NCI-H1930 (cell line): ENCODE measurements at regions not wholly inside any gene's neighbourhood (a gene's known extent, or its start where the extent isn't known, plus 50 kb on each side); places are given as distances from the start of the nearest gene placed in this dataset.
"Not testable (repeated sequence)": the region's sequence is repeated elsewhere in the genome, so short reads cannot be mapped to it uniquely, and the experiment has no call there.

ENCODE experiments used
- DNase-seq, 2 experiments: peaks; one replicate each; lab custom pipeline; 2025; lab: John Stamatoyannopoulos, UW

DNA sequence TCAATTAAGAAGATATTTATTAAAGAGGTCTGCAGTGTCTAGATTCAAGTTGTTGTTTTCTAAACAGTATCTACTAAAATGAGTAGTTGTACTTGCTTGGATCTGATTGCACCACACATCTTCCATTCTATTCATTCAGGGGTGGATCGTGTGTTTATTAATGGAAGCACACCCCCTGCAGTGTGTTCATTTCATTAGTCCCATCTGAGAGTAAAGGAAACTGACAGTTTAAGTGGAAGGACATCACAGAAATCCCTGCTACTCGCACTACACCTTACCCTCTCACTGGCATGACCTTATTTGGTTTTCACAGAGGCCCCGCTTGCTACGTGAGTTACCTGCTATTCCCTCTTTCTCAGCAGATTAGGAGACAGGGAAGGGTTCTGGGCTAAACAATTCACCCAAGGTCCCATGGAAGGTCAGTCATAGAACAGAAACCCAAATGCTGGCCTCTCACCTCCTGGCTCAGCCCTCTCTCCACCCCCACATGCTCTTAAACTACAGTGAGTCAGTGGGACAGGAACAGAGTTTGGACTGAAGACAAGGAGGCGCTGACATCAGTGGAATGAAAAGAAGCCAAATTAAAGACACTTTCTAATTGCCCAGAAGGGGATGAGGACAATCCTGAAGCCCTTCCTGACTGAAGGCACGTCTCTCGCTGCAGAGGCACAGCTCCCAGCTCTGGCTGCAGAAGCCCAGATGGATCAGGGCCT lies 369.2 kb upstream of the NRP1 start:
- DNase-seq: no peak

DNA sequence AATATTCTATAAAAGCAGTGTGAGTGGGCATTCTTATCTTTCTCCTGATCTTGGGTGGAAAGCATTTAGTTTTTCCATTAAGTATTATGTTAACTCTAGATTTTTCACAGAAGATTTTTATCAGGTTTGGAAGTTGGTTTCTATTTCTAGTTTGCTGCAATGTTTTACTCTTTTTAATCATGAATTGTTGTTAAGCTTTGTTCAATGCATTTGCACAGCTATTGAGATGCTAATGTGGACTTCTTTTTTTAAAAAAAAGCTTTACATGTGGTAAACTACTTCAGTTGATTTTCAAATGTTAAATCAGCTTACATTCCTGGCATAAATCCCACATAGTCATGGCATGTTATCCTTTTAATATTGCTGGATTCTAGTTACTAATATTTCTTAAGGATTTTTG lies 363.6 kb upstream of the NRP1 start:
- DNase-seq: no peak

DNA sequence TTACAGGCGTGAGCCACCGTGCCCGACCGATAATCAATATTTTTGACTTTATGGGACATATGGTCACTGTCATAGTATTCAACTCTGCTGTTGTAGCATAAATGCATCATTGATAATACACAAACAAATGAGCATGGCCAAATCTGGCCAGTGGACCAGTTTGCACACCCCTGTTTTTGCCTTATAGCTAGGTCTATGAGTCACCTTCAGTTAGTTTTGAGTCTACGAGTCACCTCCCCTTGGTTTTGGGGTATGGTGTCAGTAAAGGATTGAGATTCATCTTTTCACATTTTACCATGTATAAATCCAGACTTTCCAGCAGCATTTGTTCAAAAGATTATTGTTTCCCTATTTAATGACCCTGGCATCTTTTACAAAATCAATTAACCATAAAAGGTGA lies 362.5 kb upstream of the NRP1 start:
- no peak for DNase-seq

DNA sequence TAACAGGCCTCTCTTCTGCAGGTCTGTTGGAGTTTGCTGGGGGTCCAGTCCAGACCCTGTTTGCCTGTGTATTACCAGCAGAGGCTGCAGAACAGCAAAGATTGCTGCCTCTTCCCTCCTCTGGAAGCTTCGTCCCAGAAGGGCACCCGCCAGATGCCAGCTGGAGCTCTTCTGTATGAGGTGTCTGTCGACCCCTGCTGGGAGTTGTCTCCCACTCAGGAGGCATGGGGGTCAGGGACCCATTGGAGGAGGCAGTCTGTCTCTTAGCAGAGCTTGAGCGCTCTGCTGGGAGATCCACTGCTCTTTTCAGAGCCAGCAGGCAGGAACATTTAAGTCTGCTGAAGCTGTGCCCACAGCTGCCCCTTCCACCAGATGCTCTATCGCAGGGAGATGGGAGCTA lies 361.1 kb upstream of the NRP1 start:
- DNase-seq: no peak

DNA sequence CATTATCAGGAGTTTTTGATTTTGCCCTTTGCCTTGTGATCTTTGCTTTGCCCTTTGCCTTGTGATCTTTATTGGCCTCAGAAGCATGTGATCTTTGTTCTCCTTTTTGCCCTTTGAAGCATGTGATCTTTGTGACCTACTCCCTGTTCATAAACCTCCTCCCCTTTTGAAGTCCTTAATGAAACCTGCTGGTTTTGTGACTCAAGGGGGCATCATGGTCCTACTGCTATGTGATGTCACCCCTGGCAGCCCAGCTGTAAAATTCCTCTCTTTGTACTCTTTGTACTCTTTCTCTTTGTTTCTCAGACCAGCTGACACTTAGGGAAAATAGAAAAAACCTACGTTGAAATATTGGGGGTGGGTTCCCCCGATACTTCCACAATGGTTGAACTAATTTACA lies 356.1 kb upstream of the NRP1 start:
- DNase-seq: not testable (repeated sequence)

DNA sequence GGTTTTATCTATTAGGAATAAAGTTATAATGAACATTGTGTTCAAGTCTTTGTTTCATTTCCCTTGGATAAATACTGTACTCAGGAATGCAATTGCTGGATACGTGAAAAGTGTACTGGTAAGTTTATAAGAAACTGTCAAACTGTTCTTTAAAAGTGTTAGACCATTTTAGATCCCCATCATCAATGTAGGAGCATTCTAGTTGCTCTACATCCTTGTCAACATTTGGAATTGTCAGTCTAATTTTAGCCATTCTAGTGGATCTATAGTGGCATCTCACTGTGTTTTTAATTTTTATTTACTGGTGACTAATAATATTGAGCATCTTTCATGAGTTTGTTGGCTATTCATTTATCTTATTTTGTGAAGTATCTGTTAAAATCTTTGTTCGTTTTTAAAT lies 354.0 kb upstream of the NRP1 start:
- DNase-seq: no peak

DNA sequence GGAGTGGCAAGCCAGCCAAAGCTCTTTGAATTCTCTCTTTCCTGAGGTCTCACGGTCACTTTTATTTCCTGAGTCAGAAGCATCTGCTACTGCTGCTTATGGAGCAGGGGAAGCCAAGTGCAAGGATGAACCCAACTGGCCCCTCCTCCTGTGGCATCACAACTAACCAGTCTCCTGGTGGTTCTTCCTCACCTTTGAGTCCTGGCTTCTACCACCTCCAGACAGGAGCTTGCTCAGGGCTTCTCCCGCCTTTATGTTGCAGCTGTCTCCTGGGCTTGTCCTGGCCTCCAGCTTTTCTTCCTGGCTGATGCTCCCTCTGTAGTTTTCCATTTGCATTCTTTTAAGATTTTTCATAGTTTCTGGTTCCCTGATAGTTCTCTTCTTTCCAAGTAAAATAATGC lies 349.7 kb upstream of the NRP1 start:
- DNase-seq: no peak

DNA sequence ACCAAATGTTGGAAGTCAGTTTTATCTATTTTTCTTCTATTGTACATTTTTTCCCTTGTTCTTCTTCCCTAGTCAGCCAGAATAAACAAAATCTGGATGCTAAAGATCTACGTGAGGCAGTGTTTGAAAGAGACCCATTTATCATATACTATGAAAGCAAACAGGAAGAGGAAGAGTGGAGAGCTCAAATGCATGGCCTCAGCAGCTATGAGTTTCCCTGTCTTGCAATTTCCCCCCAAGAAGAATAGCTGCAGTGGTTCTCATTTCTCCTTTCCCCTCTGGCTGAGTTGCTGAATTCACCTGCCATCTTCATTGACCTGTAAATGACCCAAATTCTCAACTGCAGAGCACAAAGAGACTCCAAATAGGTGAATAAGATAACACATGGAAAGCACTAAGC lies 347.1 kb upstream of the NRP1 start:
- DNase-seq: no peak

DNA sequence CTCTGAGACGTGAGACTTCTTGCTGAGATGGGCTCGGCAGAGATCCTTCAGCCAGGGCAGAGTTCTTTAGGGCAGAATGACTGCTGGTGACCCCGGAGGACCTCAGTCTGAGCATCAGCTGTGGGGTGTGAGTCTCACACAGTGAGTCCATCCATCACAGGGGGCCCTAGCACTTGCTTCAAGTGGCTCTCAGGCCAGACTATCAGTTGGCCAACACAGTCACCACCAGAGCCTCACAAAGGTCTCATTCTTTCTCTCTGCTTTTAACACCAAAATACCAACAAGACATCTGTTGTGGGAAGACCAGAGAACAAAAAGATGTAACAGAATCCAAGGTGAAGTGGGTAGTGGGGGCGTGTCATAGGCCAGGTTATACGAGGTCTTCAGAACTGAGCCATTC lies 345.6 kb upstream of the NRP1 start:
- DNase-seq: no peak

DNA sequence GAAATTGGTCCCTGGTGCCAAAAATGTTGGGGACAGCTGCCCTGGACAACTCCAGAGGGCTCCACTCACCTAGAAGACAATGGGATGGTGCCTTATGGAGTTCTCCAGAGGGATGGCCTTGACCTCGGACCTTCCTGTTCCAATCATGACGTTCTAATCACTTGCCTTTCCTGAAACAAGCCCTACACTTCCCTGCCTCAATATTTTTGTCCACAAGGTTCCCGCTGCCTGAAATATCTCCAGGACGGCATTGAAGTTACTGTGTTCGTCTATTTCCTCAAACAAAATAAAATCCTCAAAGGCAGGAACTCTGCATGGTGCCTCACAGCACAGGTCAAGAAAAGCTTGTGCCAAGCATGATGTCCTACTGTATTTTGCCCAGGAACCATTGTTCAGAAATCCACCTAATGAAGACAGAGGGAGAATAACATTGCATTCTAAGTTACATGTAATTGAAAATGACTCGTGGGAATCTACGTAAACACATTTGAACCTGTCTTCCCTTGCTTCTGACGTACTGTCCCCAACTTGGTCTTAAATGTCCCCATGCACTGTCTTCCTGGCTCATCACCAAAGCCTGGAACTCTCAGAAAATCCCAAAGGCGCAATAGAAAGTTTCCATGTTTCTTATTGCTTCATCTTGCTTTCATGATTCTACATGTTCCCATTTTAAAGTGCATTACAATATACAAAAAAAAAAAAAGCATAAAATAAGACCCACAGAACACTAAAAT lies 342.3 kb upstream of the NRP1 start:
- no peak for DNase-seq

DNA sequence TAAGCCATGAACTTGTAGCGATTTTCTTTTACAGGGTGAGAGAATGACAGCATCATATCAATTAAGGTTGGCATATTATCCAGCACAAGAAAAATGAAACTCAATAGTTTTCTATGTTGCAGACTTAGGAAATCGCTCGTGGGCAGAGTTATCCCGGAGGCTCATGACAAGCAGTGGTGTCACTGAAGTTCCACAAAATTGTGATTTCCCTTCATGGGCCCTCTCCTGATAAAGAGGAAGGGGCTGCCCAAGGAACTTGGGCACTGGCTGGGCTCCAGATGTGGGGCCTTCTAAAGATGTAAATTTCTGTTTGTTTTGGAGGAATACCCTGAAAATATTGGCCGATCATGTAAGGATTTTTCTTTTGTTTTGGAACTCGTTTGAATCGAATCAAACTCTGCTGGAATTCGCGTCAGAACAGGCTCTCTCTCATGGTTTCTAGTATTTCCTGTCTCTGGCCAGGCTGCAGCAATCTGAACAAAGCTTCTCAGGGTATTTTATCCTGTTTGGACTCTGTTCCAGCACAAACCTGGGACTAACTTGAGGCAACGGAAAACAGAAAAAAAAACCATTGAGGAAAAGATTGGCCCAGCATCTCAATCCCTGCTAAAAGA lies 340.6 kb upstream of the NRP1 start:
- no peak for DNase-seq

DNA sequence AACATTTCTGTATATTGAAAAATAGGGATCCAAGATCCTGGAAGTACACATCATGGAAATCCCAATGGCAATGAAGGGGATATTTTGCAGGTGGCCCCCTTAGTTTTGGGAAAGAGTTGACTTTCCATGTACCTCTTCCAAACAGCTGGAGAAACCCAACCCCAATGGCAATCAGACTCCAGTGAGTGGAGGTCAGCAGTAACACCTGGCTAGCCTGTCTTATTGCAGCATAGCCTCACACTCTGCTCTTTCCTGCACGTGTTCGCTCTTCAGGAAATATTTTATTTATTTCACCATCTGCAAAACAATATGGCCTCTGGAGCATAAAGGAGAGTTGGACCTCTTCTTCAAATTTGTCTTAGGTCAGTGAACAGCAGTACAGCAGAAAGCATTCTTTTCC lies 340.0 kb upstream of the NRP1 start:
- DNase-seq: no peak

DNA sequence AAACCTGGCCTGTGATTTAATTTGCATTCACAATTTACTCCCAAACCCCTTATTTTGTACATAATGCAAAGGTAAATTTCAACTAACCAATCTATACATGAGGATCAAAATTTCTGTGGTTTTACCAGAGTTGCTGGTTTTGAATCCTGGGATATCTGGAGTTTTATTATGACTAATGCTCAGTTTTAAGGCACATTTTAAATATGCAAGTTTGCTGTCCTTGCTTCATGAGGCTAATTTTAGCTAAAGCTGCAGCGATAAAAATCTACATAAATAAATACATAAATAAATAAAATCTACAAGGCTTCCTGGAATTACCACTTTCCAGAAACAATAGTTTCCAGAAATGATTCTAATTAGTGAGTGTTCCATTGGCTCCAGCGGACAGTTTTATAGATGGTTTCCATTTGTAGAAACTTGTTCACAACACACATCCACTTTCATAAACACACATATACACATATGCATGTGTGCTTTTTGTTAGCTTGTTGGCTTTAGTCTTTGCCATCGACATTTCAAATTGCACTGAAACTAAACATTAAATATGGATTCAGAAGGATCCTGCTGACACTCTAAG lies 339.5 kb upstream of the NRP1 start:
- DNase-seq: no peak

DNA sequence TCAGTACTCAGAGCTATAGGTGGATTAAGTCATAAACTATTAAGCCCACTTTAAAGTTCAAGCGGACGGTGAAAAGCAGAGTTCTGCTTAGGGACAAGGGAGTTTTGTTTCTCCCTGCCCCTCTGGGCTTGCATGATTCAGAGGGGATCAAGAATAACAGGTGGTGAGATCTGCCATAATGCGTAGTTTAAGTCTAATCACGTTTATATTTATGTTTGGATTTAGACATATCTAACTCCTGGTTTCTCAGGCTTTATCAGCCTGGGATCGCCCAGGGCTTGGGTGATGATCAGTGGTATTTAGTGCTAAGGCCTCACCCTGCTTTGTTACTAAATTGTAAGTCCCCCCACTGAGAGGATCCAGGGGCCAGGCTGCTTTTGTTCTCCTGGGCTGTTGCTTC lies 335.4 kb upstream of the NRP1 start:
- no peak for DNase-seq

DNA sequence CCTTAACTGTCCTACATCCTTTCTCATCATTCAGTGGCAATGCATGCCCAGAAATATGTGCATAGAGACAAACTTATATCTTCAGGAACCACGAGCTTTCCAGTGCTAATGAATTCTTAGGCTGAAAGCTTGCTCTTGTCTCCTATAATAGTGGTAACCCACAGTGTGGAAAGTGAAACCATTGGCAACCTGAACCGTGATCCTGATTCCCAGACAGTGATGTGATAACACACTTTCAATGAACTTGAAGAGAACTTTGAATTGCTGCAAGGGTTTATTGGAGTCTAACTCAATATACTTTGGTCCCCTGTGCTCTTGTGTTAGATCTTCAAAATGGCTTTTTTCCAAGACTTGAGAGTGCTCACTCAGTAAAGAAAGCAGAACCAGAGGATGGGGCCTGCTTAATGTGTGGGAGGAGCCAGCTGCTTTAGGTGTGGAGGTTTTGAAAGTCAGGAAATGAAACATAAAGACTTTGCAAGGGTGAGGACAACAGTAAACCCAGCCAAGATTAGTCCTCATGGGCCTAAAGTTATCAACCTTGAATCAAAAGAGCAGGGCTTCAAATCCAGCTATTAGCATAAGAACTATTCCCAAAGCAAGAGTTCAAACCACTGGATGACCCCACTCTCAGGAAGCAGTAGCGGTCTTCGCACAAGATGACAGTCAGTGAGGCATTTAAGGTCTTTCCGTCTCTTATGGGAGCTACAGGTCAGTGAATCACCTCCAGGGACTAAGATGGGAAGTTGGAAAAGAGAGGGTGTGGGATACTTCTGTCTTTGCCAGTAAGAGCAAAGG lies 332.4 kb upstream of the NRP1 start:
- no peak for DNase-seq

DNA sequence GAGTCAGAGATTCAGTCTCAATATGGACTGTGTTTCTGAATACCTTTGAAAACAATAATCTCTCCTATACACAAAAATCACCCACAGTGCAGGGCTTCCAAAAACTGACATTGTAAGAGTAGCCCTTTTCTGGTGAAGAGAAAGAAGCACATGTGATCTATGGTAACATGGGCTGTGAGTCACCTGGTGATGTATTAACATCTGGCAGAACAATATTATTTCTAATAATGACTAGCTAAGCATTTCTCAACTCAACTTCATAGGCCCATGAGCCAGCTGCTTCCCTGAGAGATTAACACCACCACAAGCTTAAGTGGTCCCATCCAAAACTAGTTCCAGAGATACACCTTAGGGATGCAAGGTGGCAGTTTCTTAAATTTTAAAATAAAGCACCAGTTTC lies 331.0 kb upstream of the NRP1 start:
- no peak for DNase-seq

DNA sequence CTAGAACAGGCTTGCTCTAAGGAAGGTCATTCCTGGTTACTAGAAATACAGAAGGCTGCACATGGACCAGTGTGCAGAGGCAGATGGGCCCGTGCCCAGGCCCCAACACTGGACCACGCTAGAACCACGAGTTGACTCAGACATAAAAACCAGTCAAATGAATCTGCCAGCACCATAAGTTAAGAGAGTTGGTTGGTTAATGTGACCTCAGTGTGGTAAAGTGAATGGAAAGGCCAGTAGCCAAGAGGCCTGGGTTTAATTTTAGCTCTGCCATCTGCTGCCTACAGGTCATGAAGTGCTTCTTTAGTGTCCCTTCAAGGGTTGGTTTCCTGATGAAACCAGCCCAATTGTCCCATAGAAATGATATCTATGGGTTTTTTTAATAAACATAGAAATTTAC lies 329.6 kb upstream of the NRP1 start:
- DNase-seq: no peak

DNA sequence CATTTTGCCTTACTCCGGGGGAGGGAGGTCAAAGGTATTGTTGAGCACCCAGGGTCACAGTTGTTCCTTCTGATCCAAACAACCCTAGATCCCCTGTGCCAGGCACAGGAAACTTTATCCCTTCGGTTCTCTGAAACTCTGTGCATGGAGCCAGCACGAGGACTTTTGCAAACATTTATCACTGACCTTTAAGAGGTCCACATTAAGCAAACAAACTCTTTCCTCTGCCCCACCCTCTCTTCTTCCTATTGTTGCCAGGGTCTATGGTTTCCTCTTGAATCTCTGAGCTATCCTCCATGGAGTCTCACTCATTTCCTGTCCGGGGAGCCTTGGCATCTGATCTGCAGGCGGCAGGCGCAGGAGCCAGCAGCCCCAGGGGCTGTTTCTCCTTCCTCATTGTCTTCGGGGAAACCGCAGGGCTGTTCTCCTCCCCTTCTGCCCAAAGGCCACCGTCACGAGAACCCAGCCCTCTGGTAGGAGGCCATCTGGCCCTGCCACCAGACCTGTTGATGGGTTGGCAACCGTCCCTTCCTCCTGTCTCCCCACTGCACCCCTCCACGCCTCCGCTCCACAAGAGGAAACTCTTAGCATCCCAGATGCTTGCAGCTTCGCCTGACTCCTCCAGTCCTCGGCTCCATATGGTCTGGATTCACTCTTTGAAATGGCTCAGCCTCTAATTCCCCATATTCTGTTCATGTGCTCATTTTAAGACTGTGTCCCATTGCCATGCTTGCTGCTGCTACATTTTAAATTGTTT lies 327.3 kb upstream of the NRP1 start:
- DNase-seq: no peak

DNA sequence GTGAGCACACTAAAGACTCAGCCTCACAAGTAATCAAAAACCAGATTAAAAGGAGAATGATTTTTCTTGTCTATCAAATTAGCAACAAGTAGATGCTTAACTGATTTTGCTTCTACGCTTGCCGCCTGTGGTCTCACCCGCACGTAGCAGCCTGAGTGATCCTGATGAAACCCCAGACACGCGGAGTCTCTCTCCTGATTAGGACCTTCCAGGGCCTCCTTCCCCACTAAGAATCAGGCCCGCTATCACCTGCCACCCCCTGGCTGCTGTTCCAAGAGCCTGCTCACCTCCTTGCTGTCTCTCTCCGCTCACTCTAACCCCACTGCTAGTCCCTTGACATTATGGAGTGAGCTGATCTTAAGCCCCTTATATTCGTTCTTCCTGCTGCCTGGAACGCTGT lies 325.9 kb upstream of the NRP1 start:
- DNase-seq: no peak

DNA sequence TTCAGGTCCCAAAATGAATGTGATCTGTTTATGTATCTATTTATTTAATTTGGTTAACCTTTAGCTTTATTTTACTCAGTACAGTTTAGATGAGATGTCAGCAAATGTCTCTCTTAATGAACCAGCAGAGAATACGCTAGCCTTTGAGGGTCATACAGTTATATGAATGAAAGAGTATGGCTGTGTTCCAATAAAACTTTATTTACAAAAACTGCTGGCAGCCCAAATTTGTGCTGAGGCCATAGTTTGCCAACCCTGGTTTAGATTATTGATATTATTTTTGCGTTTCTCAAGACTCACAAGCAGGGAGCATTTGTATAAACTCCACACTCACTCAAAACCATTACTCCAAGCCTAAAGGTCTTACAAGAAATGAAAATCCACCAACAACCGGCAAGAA lies 323.4 kb upstream of the NRP1 start:
- no peak for DNase-seq

DNA sequence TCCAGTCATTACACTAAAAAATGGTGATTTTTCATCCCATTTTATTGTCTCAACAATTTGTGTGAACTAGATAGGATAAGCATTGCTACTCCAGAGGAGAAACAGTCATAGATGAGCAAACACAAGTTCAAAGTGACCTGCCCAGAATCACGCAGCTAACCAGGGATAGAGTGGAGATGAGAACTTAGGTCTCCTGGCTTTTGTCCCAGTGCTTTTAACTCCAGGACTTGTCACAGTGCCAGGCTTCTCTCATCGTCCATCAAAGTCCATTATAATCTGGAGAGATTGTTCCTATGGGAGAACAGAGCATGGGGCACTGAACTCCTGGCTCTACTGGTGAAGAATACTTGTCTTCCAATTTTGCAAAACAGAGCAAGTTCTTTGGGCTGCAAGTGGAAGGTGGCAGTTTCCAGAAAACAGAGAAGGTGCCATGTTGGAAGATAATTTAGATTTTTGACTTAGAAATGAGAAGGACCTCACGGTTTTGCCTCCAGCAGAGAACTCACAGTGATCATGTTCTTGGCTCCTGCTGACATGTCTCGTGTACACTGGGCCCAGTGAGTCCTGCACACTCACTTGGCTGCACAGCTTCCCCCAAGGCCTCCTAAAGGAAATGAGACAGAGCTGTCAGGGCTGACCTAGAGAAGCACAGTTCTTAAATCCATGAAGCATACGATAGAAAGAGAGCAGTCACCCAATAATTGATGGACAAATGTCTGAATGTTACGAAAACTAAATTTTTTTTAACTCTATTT lies 322.9 kb upstream of the NRP1 start:
- no peak for DNase-seq
